DMS79 (cell line): ENCODE measurements at regions not wholly inside any gene's neighbourhood (a gene's known extent, or its start where the extent isn't known, plus 50 kb on each side); places are given as distances from the start of the nearest gene placed in this dataset.

Source experiments
- DNase-seq: peaks from one replicate; lab custom pipeline; 2025; lab: John Stamatoyannopoulos, UW

GRCh38 chr2:19747310-19748072 lies 154.3 kb downstream of the TTC32 start:
- DNase-seq: no peak

GRCh38 chr2:19746611-19747309 lies 155.0 kb downstream of the TTC32 start:
- DNase-seq: no peak

- DNase-seq: no peak
Measured at GRCh38 chr2:19746137-19746600, 155.6 kb downstream of the TTC32 start.

- no peak for DNase-seq
Measured at GRCh38 chr2:19745318-19746136, 156.3 kb downstream of the TTC32 start.

- no peak for DNase-seq
Measured at GRCh38 chr2:19744456-19745199, 157.2 kb downstream of the TTC32 start.

GRCh38 chr2:19743641-19744040 lies 158.1 kb downstream of the TTC32 start:
- DNase-seq: no peak

- DNase-seq: no peak
Measured at GRCh38 chr2:19742872-19743271, 158.9 kb downstream of the TTC32 start.

- DNase-seq: no peak
Measured at GRCh38 chr2:19739256-19739655, 162.5 kb downstream of the TTC32 start.

- no peak for DNase-seq
Measured at GRCh38 chr2:19738707-19739106, 163.1 kb downstream of the TTC32 start.

- DNase-seq: no peak
Measured at GRCh38 chr2:19736191-19736831, 165.5 kb downstream of the TTC32 start.

- DNase-seq: no peak
Measured at GRCh38 chr2:19733951-19734425, 167.8 kb downstream of the TTC32 start.

GRCh38 chr2:19733390-19733789 lies 168.4 kb downstream of the TTC32 start:
- DNase-seq: no peak

GRCh38 chr2:19732255-19732654 lies 169.5 kb downstream of the TTC32 start:
- DNase-seq: no peak

GRCh38 chr2:19731515-19731914 lies 170.3 kb downstream of the TTC32 start:
- no peak for DNase-seq

- DNase-seq: no peak
Measured at GRCh38 chr2:19731037-19731436, 170.7 kb downstream of the TTC32 start.

- no peak for DNase-seq
Measured at GRCh38 chr2:19728125-19728524, 173.7 kb downstream of the TTC32 start.

GRCh38 chr2:19725392-19725791 lies 176.4 kb downstream of the TTC32 start:
- no peak for DNase-seq

GRCh38 chr2:19723021-19723420 lies 178.8 kb downstream of the TTC32 start:
- no peak for DNase-seq

- DNase-seq: no peak
Measured at GRCh38 chr2:19722531-19722971, 179.2 kb downstream of the TTC32 start.

GRCh38 chr2:19720306-19720705 lies 181.5 kb downstream of the TTC32 start:
- DNase-seq: no peak

GRCh38 chr2:19719540-19719939 lies 182.2 kb downstream of the TTC32 start:
- no peak for DNase-seq
